Dermis blood vessel endothelial cell (primary cell): ENCODE measurements at regions not wholly inside any gene's neighbourhood (a gene's known extent, or its start where the extent isn't known, plus 50 kb on each side); places are given as distances from the start of the nearest gene placed in this dataset.
"Not testable (repeated sequence)": the region's sequence is repeated elsewhere in the genome, so short reads cannot be mapped to it uniquely, and the experiment has no call there.

Experiments
- DNase-seq: peaks from one replicate; pipeline ENCODE4 v3.0.0; 2010

DNA sequence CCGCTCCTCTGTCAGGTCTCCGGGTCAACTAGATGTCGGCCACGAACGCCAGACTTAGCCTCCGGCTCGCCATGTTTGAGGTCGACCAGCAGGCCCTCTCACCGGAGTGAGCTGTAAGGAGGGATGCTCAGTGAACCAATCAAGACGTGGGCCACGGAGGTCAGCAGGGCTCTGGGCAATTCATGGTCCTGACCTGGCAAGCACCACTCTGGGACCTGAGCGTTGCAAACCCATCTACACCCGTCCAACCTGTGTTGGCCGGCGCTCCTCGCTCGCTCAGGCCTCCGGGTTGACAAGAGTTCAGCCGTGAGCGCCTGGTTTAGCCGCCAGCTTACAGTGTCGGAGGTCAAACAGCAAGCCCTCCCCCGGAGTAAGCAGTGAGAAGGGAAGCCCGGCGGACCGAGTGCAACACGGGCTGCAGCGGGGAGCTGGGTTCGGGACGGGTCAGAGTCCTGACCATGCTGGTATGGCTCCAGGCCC lies 1361.9 kb downstream of the UQCRFS1 start:
- DNase-seq = no peak

DNA sequence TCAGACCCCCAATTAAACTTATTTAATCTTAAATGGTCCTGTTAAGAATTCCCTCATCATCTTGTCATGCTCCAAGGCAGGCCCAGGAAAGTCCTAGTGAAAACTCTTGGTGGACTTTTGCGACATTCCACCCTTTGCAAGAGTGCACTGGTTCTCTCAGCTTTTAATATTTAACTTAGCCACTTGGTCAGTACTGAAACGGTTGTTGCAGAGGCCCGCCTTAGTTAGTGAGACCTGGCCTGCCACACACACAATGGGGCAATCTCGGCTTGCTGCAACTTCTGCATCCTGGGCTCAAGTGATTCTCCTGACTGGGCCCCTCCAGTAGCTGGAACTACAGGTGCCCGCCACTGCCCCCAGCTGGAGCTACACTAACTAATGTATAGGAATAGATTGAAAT lies 1366.0 kb downstream of the UQCRFS1 start:
- no peak for DNase-seq

GRCh38 chr19:27844261-27844660 lies 1368.7 kb downstream of the UQCRFS1 start:
- DNase-seq = no peak

GRCh38 chr19:27843861-27844260 lies 1369.1 kb downstream of the UQCRFS1 start:
- DNase-seq = no peak

GRCh38 chr19:27833031-27833430 lies 1379.9 kb downstream of the UQCRFS1 start:
- no peak for DNase-seq

DNA sequence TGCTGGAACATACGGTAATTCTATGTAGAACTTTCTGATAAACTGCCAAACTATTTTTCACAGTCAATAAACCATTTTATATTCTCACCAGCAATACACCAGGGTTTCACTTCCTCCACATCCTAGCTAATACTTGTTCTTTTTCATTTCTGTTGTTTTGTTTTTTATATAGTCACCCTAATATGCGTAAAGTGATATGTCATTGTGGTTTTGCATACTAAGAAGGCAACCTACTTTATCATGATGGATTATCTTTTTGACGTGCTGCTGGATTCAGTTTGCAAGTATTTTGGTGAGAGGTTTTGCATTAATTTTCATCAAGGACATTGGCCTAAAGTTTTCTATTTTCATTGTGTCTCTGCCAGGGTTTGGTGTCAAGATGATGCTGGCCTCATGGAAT lies 1384.1 kb downstream of the UQCRFS1 start:
- DNase-seq = no peak

GRCh38 chr19:27824108-27824507 lies 1388.8 kb downstream of the UQCRFS1 start:
- no peak for DNase-seq

GRCh38 chr19:27822336-27822735 lies 1390.6 kb downstream of the UQCRFS1 start:
- DNase-seq = no peak

DNA sequence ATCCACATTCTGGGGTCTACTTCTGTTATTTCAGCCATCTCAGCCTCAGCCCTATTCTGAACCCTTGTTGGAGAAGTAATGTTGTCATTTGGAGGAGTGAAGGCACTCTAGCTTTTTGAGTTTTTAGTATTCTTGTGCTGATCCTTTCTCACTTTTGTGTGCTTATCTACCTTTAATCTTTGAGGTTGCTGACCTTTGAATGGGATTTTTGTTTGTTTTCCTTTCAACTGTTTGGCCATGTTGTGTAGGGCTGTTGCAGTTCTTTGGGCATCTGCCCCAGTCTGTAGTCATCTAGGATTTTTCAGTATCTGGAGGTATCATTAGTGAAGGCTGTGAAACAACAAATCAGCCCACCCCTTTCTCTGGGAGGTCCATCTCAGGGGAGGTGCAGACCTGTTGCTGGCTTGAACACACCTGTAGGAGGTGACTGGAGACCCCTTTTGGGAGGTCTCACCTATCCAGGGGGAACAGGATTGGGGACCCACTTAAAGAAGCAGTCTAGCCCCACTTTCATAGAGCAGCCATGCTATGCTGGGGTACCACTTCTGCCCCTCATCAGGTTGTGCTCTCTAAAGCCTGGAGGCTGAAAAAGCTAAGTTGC lies 1391.4 kb downstream of the UQCRFS1 start:
- DNase-seq = no peak

DNA sequence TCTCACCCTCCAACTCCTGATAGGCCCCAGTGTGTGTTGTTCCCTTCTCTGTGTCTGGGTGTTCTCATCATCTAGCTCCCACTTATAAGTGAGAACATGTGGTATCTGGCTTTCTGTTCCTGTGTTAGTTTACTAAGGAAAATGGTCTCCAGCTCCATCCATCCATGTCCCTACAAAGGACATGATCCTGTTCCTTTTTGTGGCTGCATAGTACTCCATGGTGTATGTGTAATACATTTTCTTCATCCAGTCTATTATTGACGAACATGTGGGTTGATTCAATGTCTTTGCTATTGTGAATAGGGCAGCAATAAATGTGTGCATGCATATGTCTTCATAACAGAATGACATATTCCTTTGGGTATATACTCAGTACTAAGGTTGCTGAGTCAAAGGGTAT lies 1397.0 kb downstream of the UQCRFS1 start:
- no peak for DNase-seq

- DNase-seq = not testable (repeated sequence)
Measured at GRCh38 chr19:27814834-27815233, 1398.1 kb downstream of the UQCRFS1 start.

DNA sequence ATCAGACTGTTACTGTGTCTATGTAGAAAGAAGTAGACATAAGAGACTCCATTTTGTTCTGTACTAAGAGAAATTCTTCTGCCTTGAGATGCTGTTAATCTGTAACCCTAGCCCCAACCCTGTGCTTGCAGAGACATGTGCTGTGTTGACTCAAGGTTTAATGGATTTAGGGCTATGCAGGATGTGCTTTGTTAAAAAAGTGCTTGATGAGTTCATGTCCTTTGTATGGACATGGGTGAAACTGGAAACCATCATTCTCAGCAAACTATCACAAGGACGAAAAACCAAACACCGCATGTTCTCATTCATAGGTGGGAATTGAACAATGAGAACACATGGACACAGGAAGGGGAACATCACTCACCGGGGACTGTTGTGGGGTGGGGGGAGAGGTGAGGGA lies 1398.7 kb downstream of the UQCRFS1 start:
- not testable (repeated sequence) for DNase-seq

DNA sequence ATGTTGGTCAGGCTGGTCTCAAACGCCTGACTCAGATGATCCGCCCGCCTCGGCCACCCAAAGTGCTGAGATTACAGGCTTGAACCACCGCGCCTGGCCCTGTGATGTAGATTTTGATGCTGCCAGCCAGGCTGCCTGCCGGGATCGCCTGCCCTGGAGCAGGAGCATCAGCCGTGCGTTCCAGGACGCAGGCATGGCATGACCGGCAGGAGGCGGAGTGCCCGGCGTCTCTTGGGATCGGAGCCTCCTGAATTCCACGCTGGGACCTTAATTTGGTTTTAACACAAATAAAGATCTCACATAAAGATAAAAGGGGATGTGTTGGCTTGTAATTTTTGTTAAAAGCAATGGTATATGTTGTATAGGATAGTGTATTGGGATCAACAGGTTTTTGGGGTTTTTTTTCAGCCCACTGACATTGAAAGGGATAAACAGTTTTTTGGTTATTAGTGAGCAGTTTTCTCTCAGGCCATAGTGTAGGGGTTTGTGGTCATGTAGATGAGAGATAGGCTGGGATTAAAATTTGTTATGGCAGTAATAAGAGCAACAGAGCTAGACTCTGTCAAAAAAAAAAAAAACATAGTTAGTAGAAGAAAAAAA lies 1406.4 kb downstream of the UQCRFS1 start:
- DNase-seq = no peak

DNA sequence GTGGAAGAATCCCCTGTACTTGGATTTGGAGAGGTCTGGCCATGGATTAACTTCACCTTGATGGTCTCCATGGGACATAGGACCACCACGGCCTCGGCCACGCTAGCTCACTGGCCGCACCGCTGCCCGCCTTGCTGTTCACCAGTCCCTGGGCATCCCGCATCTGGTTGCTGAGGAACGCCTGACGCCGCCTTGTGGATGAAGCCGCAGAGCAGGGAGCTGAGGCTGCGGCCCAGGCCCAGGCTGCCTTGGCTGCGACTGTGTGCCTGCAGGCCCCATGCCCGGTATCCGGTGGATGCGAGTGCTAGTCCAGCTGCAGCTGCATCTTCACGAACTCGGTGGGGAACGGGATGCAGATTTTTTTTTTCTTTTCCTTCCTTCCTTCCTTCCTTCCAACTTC lies 1407.1 kb downstream of the UQCRFS1 start:
- DNase-seq = no peak

DNA sequence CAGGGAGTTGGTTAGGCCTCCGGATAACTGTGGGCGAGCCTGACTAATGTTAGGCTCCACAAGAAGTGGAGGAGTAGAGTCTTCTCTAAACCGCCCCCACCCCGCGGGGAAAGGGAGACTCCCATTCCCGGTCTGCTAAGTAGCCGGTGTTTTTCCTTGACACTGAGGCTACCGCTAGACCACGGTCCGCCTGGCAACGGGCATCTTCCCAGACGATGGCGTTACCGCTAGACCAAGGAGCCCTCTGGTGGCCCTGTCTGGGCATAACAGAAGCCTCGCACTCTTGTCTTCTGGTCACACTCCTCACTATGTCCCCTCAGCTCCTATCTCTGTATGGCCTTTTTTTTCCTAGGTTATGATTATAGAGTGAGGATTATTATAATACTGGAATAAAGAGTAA lies 1410.7 kb downstream of the UQCRFS1 start:
- DNase-seq = peak; percentile 10

DNA sequence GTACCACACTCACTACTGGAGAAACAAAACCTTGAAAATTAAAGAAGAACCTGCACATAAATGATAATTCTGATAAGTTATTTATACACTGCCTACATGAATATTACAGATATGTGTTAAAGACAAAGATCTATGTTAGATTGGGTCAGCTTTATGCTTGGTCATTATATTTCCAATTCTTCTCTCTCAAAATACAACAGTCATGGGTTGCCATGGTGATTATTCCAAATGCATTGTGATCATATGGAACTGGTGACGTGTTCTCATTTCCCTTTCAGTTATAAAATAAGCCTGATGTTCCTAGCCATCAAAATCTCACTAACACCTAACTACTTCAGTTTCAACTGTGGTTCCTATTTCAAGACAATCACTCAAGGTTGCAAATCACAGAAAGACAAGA lies 1416.4 kb downstream of the UQCRFS1 start:
- no peak for DNase-seq

DNA sequence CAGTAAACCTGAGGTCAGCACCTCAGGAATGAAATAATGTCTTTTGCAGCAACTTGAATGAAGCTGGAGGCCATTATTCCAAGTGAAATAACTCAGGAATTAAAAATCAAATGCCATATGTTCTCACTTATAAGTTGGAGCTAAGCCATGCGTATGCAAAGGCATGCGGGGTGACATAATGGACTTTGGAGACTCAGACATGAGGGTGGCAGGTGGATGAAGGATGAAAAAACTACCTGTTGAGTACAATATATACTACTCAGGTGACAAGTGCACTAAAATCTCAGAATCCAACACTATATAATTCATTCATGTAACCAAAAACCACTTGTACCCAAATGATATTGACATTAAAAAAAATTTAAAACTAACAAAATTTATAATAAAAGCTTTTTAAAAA lies 1416.9 kb downstream of the UQCRFS1 start:
- DNase-seq = no peak

- no peak for DNase-seq
Measured at GRCh38 chr19:27795369-27795768, 1417.6 kb downstream of the UQCRFS1 start.

DNA sequence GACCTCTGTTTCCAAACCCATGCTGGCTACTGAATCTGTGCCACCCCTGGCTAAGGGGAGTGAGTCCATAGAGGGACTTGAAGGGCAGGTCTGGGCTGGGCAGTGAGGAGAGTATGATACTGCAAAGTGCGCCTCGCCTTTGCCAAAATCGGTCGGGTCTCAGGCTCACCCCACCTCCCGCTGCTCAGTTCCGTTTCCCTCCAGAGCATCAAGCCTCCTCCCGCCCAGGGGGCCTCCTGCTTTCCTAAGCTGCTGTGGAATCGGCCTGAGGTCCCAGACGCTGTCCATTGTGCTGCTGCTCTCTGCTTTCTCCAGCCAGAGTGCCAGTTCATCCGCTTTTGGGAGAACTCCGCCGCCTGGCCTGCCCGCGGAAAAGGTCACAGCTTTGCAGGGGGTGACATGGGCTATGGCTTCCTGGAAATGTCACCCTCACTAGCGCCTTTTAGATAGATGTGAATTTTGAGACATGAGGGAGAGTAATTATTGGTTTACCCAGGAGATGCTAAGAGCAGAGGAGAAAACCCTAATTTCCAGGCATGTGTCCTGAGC lies 1418.4 kb downstream of the UQCRFS1 start:
- DNase-seq = peak; percentile 49

DNA sequence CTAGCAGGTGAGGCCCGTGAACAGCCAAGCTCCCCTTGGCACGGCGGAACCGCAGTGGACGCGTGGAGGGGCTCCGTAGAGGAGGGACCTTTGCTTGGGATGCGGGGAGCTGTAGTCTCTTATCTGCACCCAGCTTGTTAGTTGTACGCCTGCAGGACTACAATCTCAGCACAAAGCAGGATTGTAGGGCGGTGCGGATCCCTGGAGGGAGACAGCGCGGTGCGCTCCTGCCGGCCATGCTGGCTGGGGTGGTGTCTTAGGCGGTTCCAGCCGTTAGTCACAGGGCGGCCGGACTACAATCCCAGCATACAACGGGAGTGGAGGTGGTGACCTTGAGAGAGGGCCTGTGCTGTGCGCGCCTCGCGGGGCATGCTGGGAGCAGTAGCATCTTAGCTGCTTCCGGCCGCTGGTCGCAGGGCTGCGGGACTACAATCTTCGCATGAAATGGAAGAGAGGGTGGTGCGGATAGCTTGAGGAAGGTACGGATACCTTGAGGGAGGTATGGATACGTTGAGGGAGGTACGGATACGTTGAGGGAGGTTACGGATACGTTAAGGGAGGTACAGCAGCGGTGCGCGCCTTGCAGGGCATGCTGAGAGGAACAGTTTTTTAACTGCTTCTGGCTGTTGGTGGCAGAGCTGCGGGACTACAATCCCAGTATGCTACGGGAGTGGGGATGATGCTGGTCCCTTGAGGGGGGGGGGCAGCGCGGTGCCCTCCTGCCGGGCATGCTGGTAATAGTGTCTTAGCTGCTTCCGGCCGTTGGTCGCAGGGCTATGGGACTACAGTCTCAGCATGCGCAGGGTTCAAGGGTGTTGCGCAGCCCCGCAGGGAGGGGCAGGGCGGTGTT lies 1419.1 kb downstream of the UQCRFS1 start:
- peak; percentile 96 for DNase-seq

- peak; percentile 62 for DNase-seq
Measured at GRCh38 chr19:27793128-27793643, 1419.8 kb downstream of the UQCRFS1 start.

- no peak for DNase-seq
Measured at GRCh38 chr19:27792576-27793127, 1420.3 kb downstream of the UQCRFS1 start.
